ENCODE measurements at regions not wholly inside any gene's neighbourhood (a gene's known extent, or its start where the extent isn't known, plus 50 kb on each side); places are given as distances from the start of the nearest gene placed in this dataset.

- Histone ChIP-seq H3K4me1 (no peaks in the 10 kb centered on the region), H3K9me3 (no peaks in the 10 kb centered on the region), H3K27ac (replicated peaks in 1 of 4) (no peak overlapping the region), H3K36me3 (no peaks in the 10 kb centered on the region), H3K27me3 (no peaks in the 10 kb centered on the region), H3K4me3 (no peak overlapping the region)
- intact Hi-C loops (cut with DNase I): no loop called here
- TF ChIP-seq CTCF (IDR thresholded peaks at IDR 0.05): no peak
- no peak for TF ChIP-seq POLR2A (IDR thresholded peaks at IDR 0.05; ENCODE audit: low read depth)
- no peak for TF ChIP-seq EP300 (IDR thresholded peaks at IDR 0.05)
- no peak for TF ChIP-seq POLR2AphosphoS5 (IDR thresholded peaks at IDR 0.05)
- DNase-seq (ENCODE audit: extremely low spot score): no peak
- 83% methylated on average over 3 of the region's 3 CpGs for WGBS
Measured at GRCh38 chr13:106112191-106112590, 423.3 kb downstream of the EFNB2 start.

DNA sequence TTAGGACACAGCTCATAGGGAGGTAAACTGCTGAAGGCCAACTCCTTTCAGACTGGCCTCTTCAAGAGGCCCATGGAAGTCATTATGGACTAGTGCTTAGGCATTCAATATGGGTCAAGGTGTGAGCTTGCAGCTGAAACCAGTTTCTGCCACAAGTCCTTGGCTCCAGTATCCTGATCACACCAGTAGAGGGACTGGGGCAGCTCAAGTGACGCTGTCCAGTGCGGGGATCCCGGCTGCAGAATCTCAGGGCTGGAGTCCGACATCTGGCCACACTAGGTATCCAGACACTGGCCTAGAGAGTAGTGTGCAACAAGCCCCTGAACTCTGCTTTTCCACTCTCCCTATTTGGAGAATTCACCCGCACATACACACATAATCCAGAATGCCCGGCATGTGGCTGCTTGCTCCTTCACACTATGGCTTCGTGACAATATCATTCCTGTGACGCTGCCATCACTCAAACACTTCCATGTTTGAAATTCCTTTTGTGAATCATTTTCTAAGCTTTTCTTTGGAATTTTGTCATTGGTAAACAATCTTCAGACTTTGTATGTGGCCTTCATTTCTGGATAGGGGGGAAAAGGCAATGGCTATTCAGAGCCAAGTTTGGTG is 425.1 kb downstream of the EFNB2 start:
- no peaks in the 10 kb centered on the region for H3K9me3 ChIP-seq
- no peak for TF ChIP-seq POLR2A (IDR thresholded peaks at IDR 0.05; ENCODE audit: low read depth)
- no peak for TF ChIP-seq POLR2AphosphoS5 (IDR thresholded peaks at IDR 0.05)
- TF ChIP-seq CTCF (IDR thresholded peaks at IDR 0.05): no peak
- TF ChIP-seq EP300 (IDR thresholded peaks at IDR 0.05): no peak
- WGBS: 97% methylated on average over 8 of the region's 8 CpGs

DNA sequence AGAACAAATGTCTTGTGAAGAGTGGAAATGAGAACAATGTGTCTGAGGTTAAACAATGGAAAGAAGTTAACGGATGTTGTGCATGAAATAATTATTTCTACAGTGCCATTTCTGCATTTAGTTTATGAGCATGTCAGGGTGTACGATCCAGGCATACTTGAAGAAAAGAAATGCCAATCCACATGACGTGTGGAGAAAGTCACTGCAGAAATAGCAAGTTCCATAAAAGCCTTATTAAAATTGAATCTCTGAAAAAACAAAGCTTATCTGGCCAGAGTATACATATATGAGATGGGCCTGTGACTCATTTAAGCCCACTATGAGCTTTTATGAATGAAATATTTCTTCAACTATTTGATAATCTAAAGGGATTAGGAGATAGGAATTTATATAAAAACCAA is 426.1 kb downstream of the EFNB2 start:
- DNase-seq (ENCODE audit: extremely low spot score): no peak
- H3K9me3 ChIP-seq: no peaks in the 10 kb centered on the region
- no peaks in the 10 kb centered on the region for H3K4me1 ChIP-seq
- no peak overlapping the region for H3K27ac ChIP-seq (replicated peaks in 1 of 4)
- H3K27me3 ChIP-seq: no peaks in the 10 kb centered on the region
- no peaks in the 10 kb centered on the region for H3K36me3 ChIP-seq
- 74% methylated on average over 3 of the region's 3 CpGs for WGBS
- no peak overlapping the region for H3K4me3 ChIP-seq
- intact Hi-C loops (cut with DNase I): no loop called here
- TF ChIP-seq POLR2A (IDR thresholded peaks at IDR 0.05; ENCODE audit: low read depth): no peak
- no peak for TF ChIP-seq EP300 (IDR thresholded peaks at IDR 0.05)
- TF ChIP-seq POLR2AphosphoS5 (IDR thresholded peaks at IDR 0.05): no peak
- no peak for TF ChIP-seq CTCF (IDR thresholded peaks at IDR 0.05)

More for the DNA sequence above, 425.1 kb downstream of the EFNB2 start:
- H3K4me3 ChIP-seq: no peak overlapping the region
- no peaks in the 10 kb centered on the region for H3K36me3 ChIP-seq
- no peak overlapping the region for H3K27ac ChIP-seq (replicated peaks in 1 of 4)
- H3K27me3 ChIP-seq: no peaks in the 10 kb centered on the region
- no peak for DNase-seq (ENCODE audit: extremely low spot score)
- no peaks in the 10 kb centered on the region for H3K4me1 ChIP-seq
- intact Hi-C loops (cut with DNase I): no loop called here

- H3K36me3 ChIP-seq: no peaks in the 10 kb centered on the region
- H3K4me1 ChIP-seq: no peaks in the 10 kb centered on the region
- H3K4me3 ChIP-seq: no peak overlapping the region
- no peak overlapping the region for H3K27ac ChIP-seq (replicated peaks in 1 of 4)
- no peaks in the 10 kb centered on the region for H3K27me3 ChIP-seq
- DNase-seq (ENCODE audit: extremely low spot score): no peak
- 89% methylated on average over 9 of the region's 9 CpGs for WGBS
- TF ChIP-seq CTCF (IDR thresholded peaks at IDR 0.05) (no peak), EP300 (IDR thresholded peaks at IDR 0.05) (no peak), POLR2AphosphoS5 (IDR thresholded peaks at IDR 0.05) (no peak)
- intact Hi-C loops (cut with DNase I): no loop called here
- no peaks in the 10 kb centered on the region for H3K9me3 ChIP-seq
Measured at GRCh38 chr13:106108346-106108745, 427.1 kb downstream of the EFNB2 start.

DNA sequence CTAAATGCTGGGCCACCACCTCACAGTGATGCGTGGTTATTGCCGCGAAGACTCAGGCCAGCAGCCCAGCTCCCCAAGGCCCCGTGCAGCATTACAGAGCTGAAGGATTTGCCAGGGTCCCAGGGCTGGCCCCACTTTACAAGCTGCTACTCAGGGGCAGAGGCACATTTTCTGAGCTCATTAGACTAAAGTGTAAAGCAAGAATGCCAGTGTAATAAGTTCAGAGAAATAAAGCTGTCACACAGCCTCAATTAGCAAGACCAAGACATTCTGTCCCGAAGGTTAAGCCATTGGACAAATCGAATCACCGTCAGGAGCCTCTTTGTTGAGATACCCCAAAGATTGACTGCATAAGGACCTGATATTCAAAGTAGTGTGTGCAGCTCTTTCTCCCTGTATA is 428.4 kb downstream of the EFNB2 start:
- Histone ChIP-seq H3K4me3 (no peak overlapping the region), H3K27me3 (no peaks in the 10 kb centered on the region), H3K4me1 (no peaks in the 10 kb centered on the region), H3K9me3 (no peaks in the 10 kb centered on the region), H3K36me3 (no peaks in the 10 kb centered on the region), H3K27ac (replicated peaks in 1 of 4) (no peak overlapping the region)
- 95% methylated on average over 7 of the region's 7 CpGs for WGBS
- no peak for DNase-seq (ENCODE audit: extremely low spot score)
- no peak for TF ChIP-seq POLR2A (IDR thresholded peaks at IDR 0.05; ENCODE audit: low read depth)
- no peak for TF ChIP-seq EP300 (IDR thresholded peaks at IDR 0.05)
- TF ChIP-seq CTCF (IDR thresholded peaks at IDR 0.05): no peak
- intact Hi-C loops (cut with DNase I): no loop called here

All from esophagus muscularis mucosa (tissue), 4 donors.